ENCODE measurements at regions not wholly inside any gene's neighbourhood (a gene's known extent, or its start where the extent isn't known, plus 50 kb on each side); places are given as distances from the start of the nearest gene placed in this dataset.

DNA sequence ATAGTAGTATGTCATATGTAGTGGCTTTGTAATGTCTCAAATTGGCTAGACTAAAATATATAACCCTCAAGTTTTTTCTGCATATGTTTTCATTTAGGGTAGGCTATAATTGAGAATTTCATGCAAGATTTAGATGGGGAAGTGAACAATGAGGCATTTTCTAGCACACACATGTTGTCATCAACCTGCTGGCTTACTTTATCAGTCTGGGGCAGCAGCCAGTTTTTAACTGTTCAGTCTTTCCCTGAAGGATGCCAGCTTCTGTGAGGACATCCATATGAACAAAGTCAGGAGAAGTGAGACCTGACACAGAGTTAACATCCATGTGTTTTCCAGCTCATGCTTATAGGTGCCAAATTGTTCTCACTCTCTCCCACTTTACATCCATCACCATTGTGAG lies 74.7 kb upstream of the OLFM3 start:
- TF ChIP-seq, protein P1, sequence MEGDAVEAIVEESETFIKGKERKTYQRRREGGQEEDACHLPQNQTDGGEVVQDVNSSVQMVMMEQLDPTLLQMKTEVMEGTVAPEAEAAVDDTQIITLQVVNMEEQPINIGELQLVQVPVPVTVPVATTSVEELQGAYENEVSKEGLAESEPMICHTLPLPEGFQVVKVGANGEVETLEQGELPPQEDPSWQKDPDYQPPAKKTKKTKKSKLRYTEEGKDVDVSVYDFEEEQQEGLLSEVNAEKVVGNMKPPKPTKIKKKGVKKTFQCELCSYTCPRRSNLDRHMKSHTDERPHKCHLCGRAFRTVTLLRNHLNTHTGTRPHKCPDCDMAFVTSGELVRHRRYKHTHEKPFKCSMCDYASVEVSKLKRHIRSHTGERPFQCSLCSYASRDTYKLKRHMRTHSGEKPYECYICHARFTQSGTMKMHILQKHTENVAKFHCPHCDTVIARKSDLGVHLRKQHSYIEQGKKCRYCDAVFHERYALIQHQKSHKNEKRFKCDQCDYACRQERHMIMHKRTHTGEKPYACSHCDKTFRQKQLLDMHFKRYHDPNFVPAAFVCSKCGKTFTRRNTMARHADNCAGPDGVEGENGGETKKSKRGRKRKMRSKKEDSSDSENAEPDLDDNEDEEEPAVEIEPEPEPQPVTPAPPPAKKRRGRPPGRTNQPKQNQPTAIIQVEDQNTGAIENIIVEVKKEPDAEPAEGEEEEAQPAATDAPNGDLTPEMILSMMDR (conservative IDR thresholded peaks at IDR 0.05), result no peak
- DNase-seq (ENCODE audit: extremely low spot score, unreplicated experiment), result no peak
- Mint-ChIP-seq H3K4me3 (no peak overlapping the region), H3K36me3 (no peaks in the 10 kb centered on the region), H3K9me3 (no peaks in the 10 kb centered on the region), H3K27ac (no peak overlapping the region), H3K27me3 (peaks cover 3% of the 10 kb centered on the region), H3K4me1 (ENCODE audit: unreplicated experiment) (no peaks in the 10 kb centered on the region)

DNA sequence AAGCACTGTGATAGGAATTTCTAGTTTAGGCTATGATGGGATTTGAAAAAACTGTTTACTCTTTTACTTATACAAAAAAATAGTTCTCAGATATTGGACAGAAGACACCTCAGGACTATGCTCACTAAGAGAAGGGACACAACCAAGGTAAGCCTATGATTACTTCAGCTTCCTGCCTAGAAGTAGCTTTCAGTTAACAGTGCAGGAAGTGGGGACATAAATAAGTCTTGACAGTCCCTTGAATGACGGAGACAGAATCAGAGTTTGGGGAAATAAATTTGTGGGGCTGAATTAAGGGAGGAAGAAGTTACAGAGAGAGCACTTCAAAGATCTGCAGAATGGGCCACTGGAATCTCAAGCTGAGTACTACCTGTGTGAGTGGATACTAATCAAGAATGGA lies 53.8 kb upstream of the OLFM3 start:
- Mint-ChIP-seq H3K4me1 (ENCODE audit: unreplicated experiment) (no peaks in the 10 kb centered on the region), H3K4me3 (no peak overlapping the region), H3K9me3 (no peaks in the 10 kb centered on the region), H3K36me3 (no peaks in the 10 kb centered on the region), H3K27me3 (no peaks in the 10 kb centered on the region), H3K27ac (no peak overlapping the region)
- TF ChIP-seq, protein P1 (conservative IDR thresholded peaks at IDR 0.05), result no peak
- no peak for DNase-seq (ENCODE audit: extremely low spot score, unreplicated experiment)

DNA sequence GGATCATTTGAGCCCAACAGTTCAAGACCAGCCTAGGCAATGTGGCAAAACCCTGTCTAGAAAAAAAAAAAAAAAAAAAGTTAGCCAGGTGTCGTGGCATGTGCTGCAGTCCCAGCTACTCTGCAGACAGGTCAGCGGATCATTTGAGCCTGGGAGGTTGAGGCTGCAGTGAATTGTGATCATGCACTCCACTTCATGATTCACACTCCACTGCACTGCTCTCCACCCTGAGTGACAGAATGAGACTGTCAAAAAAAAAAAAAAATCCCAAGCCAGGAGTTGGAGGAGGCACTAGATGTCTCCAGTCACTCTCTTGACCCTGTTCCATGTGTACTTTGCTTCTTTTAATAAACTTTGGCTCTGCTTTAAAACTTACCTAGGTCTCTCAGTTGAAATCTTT lies 51.0 kb upstream of the OLFM3 start:
- Mint-ChIP-seq H3K27me3 (no peaks in the 10 kb centered on the region), H3K4me1 (ENCODE audit: unreplicated experiment) (no peaks in the 10 kb centered on the region), H3K4me3 (no peak overlapping the region), H3K36me3 (no peaks in the 10 kb centered on the region), H3K9me3 (no peaks in the 10 kb centered on the region), H3K27ac (no peak overlapping the region)
- no peak for DNase-seq (ENCODE audit: extremely low spot score, unreplicated experiment)
- TF ChIP-seq, protein P1 (conservative IDR thresholded peaks at IDR 0.05), result no peak

Measured in type B pancreatic cell (in vitro differentiated cells).